SK-N-MC (cell line): ENCODE measurements at regions not wholly inside any gene's neighbourhood (a gene's known extent, or its start where the extent isn't known, plus 50 kb on each side); places are given as distances from the start of the nearest gene placed in this dataset.

Experiments used
- DNase-seq: peaks from one replicate; pipeline ENCODE4 v3.0.0-alpha.2; 2011; ENCODE audit warnings: low read depth, low spot score
- H3K27ac ChIP-seq: fragments of 200-600 bp; sonication (generic); 2 replicates; pipeline ENCODE4 v1.5.1; 2016; ENCODE audit warnings: mixed run types
- H3K36me3 ChIP-seq: fragments of 200-600 bp; sonication (generic); 2 replicates; pipeline ENCODE4 v1.6.1; 2017; ENCODE audit warnings: antibody characterized with exemption, low read length, mixed read lengths; ENCODE audit not compliant: insufficient read depth
- H3K4me3 ChIP-seq: fragments of 200-600 bp; sonication (generic); 2 replicates; pipeline ENCODE4 v1.5.1; 2016
- H3K9ac ChIP-seq: fragments of 200-600 bp; sonication (generic); 2 replicates; pipeline ENCODE4 v1.8.0; 2017; ENCODE audit warnings: mixed run types, mixed read lengths; ENCODE audit not compliant: insufficient read length
- H3K9me3 ChIP-seq: fragments of 200-600 bp; sonication (generic); 2 replicates; pipeline ENCODE4 v1.6.1; 2017; ENCODE audit warnings: low read depth, mild to moderate bottlenecking, antibody characterized with exemption, low read length, moderate library complexity, mixed read lengths
- EZH2 ChIP-seq: fragments of 200-600 bp; sonication (generic); IDR thresholded peaks from one replicate; pipeline ENCODE4 v1.6.1; 2017; ENCODE audit warnings: antibody characterized with exemption
- FOXP2 ChIP-seq: optimal IDR thresholded peaks from 2 replicates; pipeline ENCODE3; 2011; ENCODE audit warnings: mild to moderate bottlenecking, moderate library complexity; ENCODE audit not compliant: insufficient read depth; ENCODE audit errors: extremely low read length, control extremely low read depth
- POLR2AphosphoS5 ChIP-seq: IDR thresholded peaks from 2 replicates; pipeline ENCODE4 v1.6.1; 2012; ENCODE audit warnings: mild to moderate bottlenecking, low read depth, low read length, borderline replicate concordance

DNA sequence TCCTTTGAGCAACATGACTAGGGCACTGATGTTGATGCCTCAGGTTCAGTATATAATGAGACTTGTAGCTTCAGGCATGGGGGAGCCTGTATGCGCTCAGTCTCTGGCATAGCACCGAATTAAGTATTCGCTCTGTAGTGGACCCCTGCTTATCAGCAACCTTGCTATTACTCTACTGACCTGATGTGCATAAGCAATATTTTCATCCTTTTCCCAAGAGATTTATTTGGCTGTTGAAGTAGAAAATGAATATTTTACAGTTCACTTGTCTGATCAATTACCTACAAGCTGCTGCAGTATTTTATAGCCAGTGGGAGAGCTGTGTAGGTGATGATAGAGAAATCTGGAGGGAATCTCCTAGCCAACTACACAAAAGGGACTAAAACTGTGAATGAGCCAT lies 781.6 kb upstream of the PHF14 start:
- no peak for TF ChIP-seq POLR2AphosphoS5
- TF ChIP-seq FOXP2 = no peak
- TF ChIP-seq EZH2 = no peak
- no peak overlapping the region for H3K9ac ChIP-seq
- H3K4me3 ChIP-seq = no peak overlapping the region
- H3K36me3 ChIP-seq = no peaks in the 10 kb centered on the region
- H3K9me3 ChIP-seq = no peaks in the 10 kb centered on the region
- H3K27ac ChIP-seq = no peak overlapping the region
- no peak for DNase-seq

DNA sequence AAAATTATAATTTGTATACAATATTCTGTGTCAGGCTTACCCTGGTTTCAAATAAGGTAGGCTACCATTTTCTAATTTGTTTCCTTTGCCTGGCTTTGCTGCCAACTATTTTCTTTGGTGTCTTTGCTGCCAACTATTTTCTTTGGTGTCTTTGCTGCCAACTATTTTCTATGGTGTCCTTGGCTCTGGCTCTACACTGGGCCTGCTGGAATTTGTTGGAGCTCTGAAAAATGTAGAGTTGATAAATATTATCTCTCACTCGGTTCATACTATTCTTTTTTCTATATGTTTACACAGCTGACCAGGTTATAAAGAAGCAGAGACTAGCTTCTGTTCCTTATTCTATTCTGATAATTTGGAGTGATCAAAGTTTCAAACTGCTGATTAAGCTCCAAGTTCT lies 768.0 kb upstream of the PHF14 start:
- Histone ChIP-seq H3K4me3 (no peak overlapping the region), H3K36me3 (no peaks in the 10 kb centered on the region), H3K9ac (no peak overlapping the region), H3K27ac (no peak overlapping the region), H3K9me3 (no peaks in the 10 kb centered on the region)
- DNase-seq = no peak
- TF ChIP-seq FOXP2 = no peak
- no peak for TF ChIP-seq POLR2AphosphoS5
- TF ChIP-seq EZH2 = no peak

GRCh38 chr7:10210000-10210399 lies 763.7 kb upstream of the PHF14 start:
- H3K4me3 ChIP-seq = no peak overlapping the region
- no peak overlapping the region for H3K9ac ChIP-seq
- TF ChIP-seq EZH2 (no peak), FOXP2 (no peak), POLR2AphosphoS5 (no peak)
- no peaks in the 10 kb centered on the region for H3K9me3 ChIP-seq
- no peak for DNase-seq
- H3K27ac ChIP-seq = no peak overlapping the region
- no peaks in the 10 kb centered on the region for H3K36me3 ChIP-seq

- H3K36me3 ChIP-seq = no peaks in the 10 kb centered on the region
- no peak overlapping the region for H3K9ac ChIP-seq
- no peak overlapping the region for H3K4me3 ChIP-seq
- no peak overlapping the region for H3K27ac ChIP-seq
- TF ChIP-seq POLR2AphosphoS5 = no peak
- TF ChIP-seq FOXP2 = no peak
- no peaks in the 10 kb centered on the region for H3K9me3 ChIP-seq
- no peak for DNase-seq
Measured at GRCh38 chr7:10211016-10211415, 762.7 kb upstream of the PHF14 start.

- no peak for DNase-seq
- Histone ChIP-seq H3K9ac (no peak overlapping the region), H3K4me3 (no peak overlapping the region), H3K27ac (no peak overlapping the region), H3K9me3 (no peaks in the 10 kb centered on the region), H3K36me3 (no peaks in the 10 kb centered on the region)
- no peak for TF ChIP-seq POLR2AphosphoS5
- TF ChIP-seq EZH2 = no peak
- no peak for TF ChIP-seq FOXP2
Measured at GRCh38 chr7:10211861-10212260, 761.8 kb upstream of the PHF14 start.

GRCh38 chr7:10212649-10213048 lies 761.0 kb upstream of the PHF14 start:
- Histone ChIP-seq H3K27ac (no peak overlapping the region), H3K9me3 (no peaks in the 10 kb centered on the region), H3K36me3 (no peaks in the 10 kb centered on the region), H3K4me3 (no peak overlapping the region), H3K9ac (no peak overlapping the region)
- TF ChIP-seq POLR2AphosphoS5 (no peak), EZH2 (no peak), FOXP2 (no peak)
- DNase-seq = no peak

DNA sequence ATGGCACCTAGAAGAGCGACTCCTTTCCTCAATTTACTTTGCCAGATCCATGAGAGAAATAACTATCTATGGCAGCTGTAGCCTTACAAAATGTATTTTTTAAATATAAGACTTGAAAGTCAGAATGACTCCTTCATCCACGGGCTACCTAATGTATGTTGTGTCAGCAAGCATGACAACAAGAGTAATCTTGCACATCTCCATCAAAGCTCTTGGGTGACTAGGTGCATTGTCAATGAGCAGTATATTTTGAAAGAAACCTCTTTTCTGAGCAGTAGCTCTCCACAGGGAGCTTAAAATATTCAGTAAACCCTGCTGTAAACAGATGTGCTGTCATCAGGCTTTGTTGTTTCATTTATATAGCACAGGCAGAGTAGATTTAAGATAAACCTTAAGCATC lies 757.2 kb upstream of the PHF14 start:
- no peak overlapping the region for H3K27ac ChIP-seq
- H3K9me3 ChIP-seq = no peaks in the 10 kb centered on the region
- no peak overlapping the region for H3K4me3 ChIP-seq
- no peak overlapping the region for H3K9ac ChIP-seq
- no peak for DNase-seq
- TF ChIP-seq POLR2AphosphoS5 = no peak
- no peaks in the 10 kb centered on the region for H3K36me3 ChIP-seq

- TF ChIP-seq EZH2 (no peak), FOXP2 (no peak), POLR2AphosphoS5 (no peak)
- no peaks in the 10 kb centered on the region for H3K36me3 ChIP-seq
- no peak for DNase-seq
Measured at GRCh38 chr7:10221084-10221483, 752.6 kb upstream of the PHF14 start.

DNA sequence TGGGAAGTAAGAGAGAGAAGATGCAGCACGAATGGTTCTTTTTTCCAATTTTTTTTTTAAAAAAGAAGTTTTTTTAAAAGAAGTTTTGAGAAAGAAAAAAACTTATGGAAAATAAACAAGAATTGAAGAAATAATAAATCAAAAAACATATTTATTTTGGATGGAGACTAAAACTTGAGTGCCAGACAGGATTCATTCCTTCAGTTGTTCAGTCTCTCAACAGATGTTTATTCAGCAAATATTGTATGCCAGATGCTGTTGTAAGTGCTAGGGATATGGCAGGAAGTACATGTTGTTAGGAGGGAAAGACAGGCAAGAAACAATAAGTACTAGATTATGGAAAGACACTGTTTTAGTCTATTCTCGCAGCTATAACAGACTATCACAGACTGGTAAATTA lies 750.7 kb upstream of the PHF14 start:
- Histone ChIP-seq H3K27ac (no peak overlapping the region), H3K9ac (no peak overlapping the region), H3K36me3 (no peaks in the 10 kb centered on the region), H3K4me3 (no peak overlapping the region), H3K9me3 (no peaks in the 10 kb centered on the region)
- no peak for TF ChIP-seq POLR2AphosphoS5
- no peak for TF ChIP-seq FOXP2
- TF ChIP-seq EZH2 = no peak
- no peak for DNase-seq

More at GRCh38 chr7:10221084-10221483, 752.6 kb upstream of the PHF14 start:
- Histone ChIP-seq H3K4me3 (no peak overlapping the region), H3K27ac (no peak overlapping the region), H3K9ac (no peak overlapping the region), H3K9me3 (no peaks in the 10 kb centered on the region)

GRCh38 chr7:10225275-10225674 lies 748.4 kb upstream of the PHF14 start:
- peak overlapping the region; percentile 20; the same call in 1 of the 2 replicates for H3K4me3 ChIP-seq
- DNase-seq = no peak
- no peaks in the 10 kb centered on the region for H3K9me3 ChIP-seq
- peak overlapping the region; percentile 28; the same call in 1 of the 2 replicates for H3K27ac ChIP-seq
- H3K9ac ChIP-seq = peak overlapping the region; percentile 1
- H3K36me3 ChIP-seq = no peaks in the 10 kb centered on the region
- TF ChIP-seq EZH2 = no peak
- no peak for TF ChIP-seq POLR2AphosphoS5
